A549 (cell line): ENCODE measurements at regions not wholly inside any gene's neighbourhood (a gene's known extent, or its start where the extent isn't known, plus 50 kb on each side); places are given as distances from the start of the nearest gene placed in this dataset.
A peak's percentile ranks its signal among the peaks of the same experiment; 100 is the strongest.

ENCODE experiments used
- ATAC-seq, 2 experiments: fragments of 200-7000 bp in 1 of 2; fragments of >200 bp in 1 of 2; cut with Nextera tagmentation in 1 of 2; cut with Tn5 transposase in 1 of 2; 3 replicates each; pipeline versions ENCODE4 v1.8.0 to v1.9.1; 2018 to 2020; ENCODE audit warnings: mild to moderate bottlenecking in 1 of 2, moderate library complexity in 1 of 2
- CTCF ChIA-PET: fragments of 300-600 bp; sonication (Branson Sonifier 250); formaldehyde crosslinking; extraction: SDS; loops from one replicate; lab custom pipeline; 2021; ENCODE audit warnings: antibody characterized with exemption, inconsistent platforms; lab: Yijun Ruan, JAX
- POLR2A ChIA-PET: fragments of 350-600 bp; formaldehyde crosslinking; extraction: SDS; loops from one replicate; lab custom pipeline; 2021; ENCODE audit warnings: antibody characterized with exemption, inconsistent platforms; lab: Yijun Ruan, JAX
- DNase-seq, 2 experiments: peaks; one replicate each; pipeline versions ENCODE4 v3.0.0 to v3.0.0-alpha.2; 2011 to 2016; ENCODE audit warnings: low read depth in 1 of 2, low spot score in 1 of 2
- FAIRE-seq: peaks from 2 replicates; lab custom pipeline; 2011; peaks lifted over from hg19 to GRCh38; lab: Jason Lieb, UNC
- H3K27ac ChIP-seq, 2 experiments: fragments of >200 bp; sonication (Bioruptor Twin); formaldehyde crosslinking; 3 replicates each; pipeline ENCODE4 v1.5.1; 2016 to 2017
- H3K4me1 ChIP-seq: fragments of >200 bp; sonication (Bioruptor Twin); formaldehyde crosslinking; 3 replicates; pipeline ENCODE4 v1.6.1; 2016
- H3K4me2 ChIP-seq: fragments of >200 bp; sonication (Bioruptor Twin); formaldehyde crosslinking; 3 replicates; pipeline ENCODE4 v1.6.1; 2016
- H3K4me3 ChIP-seq: fragments of >200 bp; sonication (Bioruptor Twin); formaldehyde crosslinking; 3 replicates; pipeline ENCODE4 v1.5.1; 2016
- H3K9me3 ChIP-seq: fragments of >200 bp; sonication (Bioruptor Twin); formaldehyde crosslinking; 3 replicates; pipeline ENCODE4 v1.6.1; 2016
- ATOH8 ChIP-seq: fragments of 250-450 bp; sonication (Bioruptor Pico); IDR thresholded peaks from 2 replicates; pipeline ENCODE4 v1.5.0; 2020; ENCODE audit warnings: low read depth, mild to moderate bottlenecking, moderate library complexity
- BHLHE40 ChIP-seq: IDR thresholded peaks from 2 replicates; pipeline ENCODE4 v1.6.1; 2012; ENCODE audit warnings: low read depth, low read length, inconsistent platforms
- CBX2 ChIP-seq: fragments of 200-600 bp; sonication (generic); IDR thresholded peaks from 2 replicates; pipeline ENCODE4 v1.6.1; 2016; ENCODE audit warnings: low read depth, mild to moderate bottlenecking, borderline replicate concordance
- CBX8 ChIP-seq: fragments of 200-600 bp; sonication (generic); IDR thresholded peaks from 2 replicates; pipeline ENCODE4 v1.6.1; 2016
- CEBPB ChIP-seq, 2 experiments: fragments of >200 bp in 1 of 2; sonication (Bioruptor Twin) in 1 of 2; formaldehyde crosslinking in 1 of 2; IDR thresholded peaks; 2 replicates each; pipeline ENCODE4 v1.6.1; 2012 to 2016
- CHD2 ChIP-seq: fragments of 150-350 bp; IDR thresholded peaks from 2 replicates; pipeline ENCODE4 v1.6.1; 2014; ENCODE audit warnings: low read length; ENCODE audit not compliant: partially characterized antibody
- E2F6 ChIP-seq: IDR thresholded peaks from 2 replicates; pipeline ENCODE4 v1.6.1; 2012; ENCODE audit warnings: low read depth, borderline replicate concordance
- EHF ChIP-seq: fragments of 250-450 bp; sonication (Bioruptor Pico); IDR thresholded peaks from 2 replicates; pipeline ENCODE4 v1.5.0; 2020; ENCODE audit warnings: mild to moderate bottlenecking
- EHMT2 ChIP-seq: fragments of 200-600 bp; sonication (generic); IDR thresholded peaks from 2 replicates; pipeline ENCODE4 v1.6.1; 2016; ENCODE audit warnings: antibody characterized with exemption, low read depth, mild to moderate bottlenecking, moderate library complexity
- ELK1 ChIP-seq: fragments of 150-350 bp; IDR thresholded peaks from 2 replicates; pipeline ENCODE4 v1.6.1; 2014; ENCODE audit warnings: low read depth, mild to moderate bottlenecking, low read length
- FOSB ChIP-seq: fragments of 250-450 bp; sonication (Bioruptor Pico); IDR thresholded peaks from 2 replicates; pipeline ENCODE4 v1.5.0; 2020; ENCODE audit warnings: mild to moderate bottlenecking, moderate library complexity
- GATA3 ChIP-seq: IDR thresholded peaks from 2 replicates; pipeline ENCODE4 v1.6.1; 2012; ENCODE audit warnings: borderline replicate concordance
- HEYL ChIP-seq: fragments of 250-450 bp; sonication (Bioruptor Pico); IDR thresholded peaks from 2 replicates; pipeline ENCODE4 v1.8.0; 2021; ENCODE audit warnings: mild to moderate bottlenecking, moderate library complexity
- HOXA7 ChIP-seq: fragments of 250-450 bp; sonication (Bioruptor Pico); IDR thresholded peaks from 2 replicates; pipeline ENCODE4 v1.5.0; 2020; ENCODE audit warnings: mild to moderate bottlenecking, moderate library complexity
- KDM1A ChIP-seq: fragments of 200-600 bp; sonication (generic); IDR thresholded peaks from 2 replicates; pipeline ENCODE4 v1.6.1; 2016; ENCODE audit warnings: low read depth, mild to moderate bottlenecking
- KDM5A ChIP-seq: fragments of 200-600 bp; sonication (generic); IDR thresholded peaks from 2 replicates; pipeline ENCODE4 v1.6.1; 2016; ENCODE audit warnings: antibody characterized with exemption, mild to moderate bottlenecking
- MAFK ChIP-seq: fragments of 450-650 bp; IDR thresholded peaks from 2 replicates; pipeline ENCODE4 v1.6.1; 2014; ENCODE audit not compliant: partially characterized antibody
- MAZ ChIP-seq: fragments of 150-350 bp; IDR thresholded peaks from 2 replicates; pipeline ENCODE4 v1.6.1; 2014; ENCODE audit warnings: antibody characterized with exemption, low read depth, low read length, borderline replicate concordance
- MYC ChIP-seq: IDR thresholded peaks from 2 replicates; pipeline ENCODE4 v1.6.1; 2012; ENCODE audit warnings: mild to moderate bottlenecking, inconsistent platforms, low read length, improper control_type of control experiment, borderline replicate concordance
- NFE2L2 ChIP-seq: fragments of 150-350 bp; conservative IDR thresholded peaks from 2 replicates; pipeline ENCODE4 v1.6.1; 2014; ENCODE audit warnings: low read length
- NPAS2 ChIP-seq: fragments of 250-450 bp; sonication (Bioruptor Pico); IDR thresholded peaks from 2 replicates; pipeline ENCODE4 v1.8.0; 2022; ENCODE audit warnings: mild to moderate bottlenecking, moderate library complexity, borderline replicate concordance
- PHF8 ChIP-seq: fragments of 200-600 bp; sonication (generic); IDR thresholded peaks from 2 replicates; pipeline ENCODE4 v1.6.1; 2016; ENCODE audit warnings: low read depth, mild to moderate bottlenecking, antibody characterized with exemption, moderate library complexity, borderline replicate concordance
- POLR2A ChIP-seq: IDR thresholded peaks from 2 replicates; pipeline ENCODE4 v1.6.1; 2012; ENCODE audit warnings: mild to moderate bottlenecking, low read length
- POLR2AphosphoS2 ChIP-seq: conservative IDR thresholded peaks from 2 replicates; pipeline ENCODE4 v1.6.1; 2012; ENCODE audit warnings: low read length, improper control_type of control experiment, inconsistent platforms
- RAD21 ChIP-seq, 2 experiments: fragments of >200 bp in 1 of 2; sonication (Bioruptor Twin) in 1 of 2; formaldehyde crosslinking in 1 of 2; IDR thresholded peaks in 1 of 2; conservative IDR thresholded peaks in 1 of 2; 2 replicates in 1 of 2; 3 replicates in 1 of 2; pipeline ENCODE4 v1.6.1; 2012 to 2018; ENCODE audit warnings: inconsistent platforms in 1 of 2
- RARB ChIP-seq: fragments of 250-450 bp; sonication (Bioruptor Pico); IDR thresholded peaks from 2 replicates; pipeline ENCODE4 v1.8.0; 2021; ENCODE audit warnings: mild to moderate bottlenecking, moderate library complexity
- RCOR1 ChIP-seq: fragments of 150-350 bp; IDR thresholded peaks from 2 replicates; pipeline ENCODE4 v1.6.1; 2014; ENCODE audit warnings: antibody characterized with exemption, low read length, low read depth
- RFX5 ChIP-seq: fragments of 450-650 bp; IDR thresholded peaks from 2 replicates; pipeline ENCODE4 v1.7.1; 2014; ENCODE audit warnings: antibody characterized with exemption, mild to moderate bottlenecking, moderate library complexity
- SMC3 ChIP-seq: fragments of >200 bp; sonication (Bioruptor Twin); formaldehyde crosslinking; IDR thresholded peaks from 3 replicates; pipeline ENCODE4 v1.6.1; 2018; ENCODE audit warnings: inconsistent platforms
- SREBF2 ChIP-seq: fragments of 450-650 bp; IDR thresholded peaks from 2 replicates; pipeline ENCODE4 v1.6.1; 2014; ENCODE audit warnings: mild to moderate bottlenecking, moderate library complexity
- TFCP2L1 ChIP-seq: fragments of 250-450 bp; sonication (Bioruptor Pico); IDR thresholded peaks from 2 replicates; pipeline ENCODE4 v1.5.0; 2021; ENCODE audit warnings: mild to moderate bottlenecking
- TP53 ChIP-seq: fragments of 250-450 bp; sonication (Bioruptor Pico); IDR thresholded peaks from 2 replicates; pipeline ENCODE4 v1.5.0; 2021; ENCODE audit warnings: mild to moderate bottlenecking, moderate library complexity
- ZSCAN20 ChIP-seq: fragments of 250-450 bp; sonication (Bioruptor Pico); IDR thresholded peaks from 2 replicates; pipeline ENCODE4 v1.8.0; 2022; ENCODE audit warnings: mild to moderate bottlenecking, moderate library complexity
- WGBS: methylation state at CpG from one replicate; pipeline ENCODE4 v1.1.6; 2017; ENCODE audit errors: missing lambda C conversion rate; 5-methylcytosine and 5-hydroxymethylcytosine counted together

- TF ChIP-seq TP53 (CRISPR knock-in tag): no peak
- no peak for TF ChIP-seq HEYL (CRISPR knock-in tag)
- TF ChIP-seq NPAS2 (CRISPR knock-in tag): no peak
- TF ChIP-seq SREBF2: no peak
- TF ChIP-seq RCOR1: no peak
- TF ChIP-seq ATOH8: no peak
- no peak for TF ChIP-seq KDM1A
Measured at GRCh38 chr2:43062058-43062457, 164.3 kb downstream of the ZFP36L2 start (continued).

- Histone ChIP-seq H3K4me1 (peaks cover 18% of the 10 kb centered on the region), H3K9me3 (peaks cover 13% of the 10 kb centered on the region), H3K4me2 (no peak overlapping the region), H3K27ac (no peak overlapping the region), H3K4me3 (no peak overlapping the region)
- no peak for ATAC-seq
- DNase-seq: no peak
- 0 out of 2 replicates have a peak, but pooled peaks have one; percentile 11 for TF ChIP-seq POLR2A
- no peak for TF ChIP-seq HEYL (CRISPR knock-in tag)
- no peak for TF ChIP-seq KDM1A
- POLR2A ChIA-PET: no interaction called here
- no peak for FAIRE-seq
- CTCF ChIA-PET: no interaction called here
- 72% methylated on average over 3 of the region's 3 CpGs for WGBS
Measured at GRCh38 chr2:43060390-43061016, 165.9 kb downstream of the ZFP36L2 start.

GRCh38 chr2:43059183-43059897, 167.1 kb downstream of the ZFP36L2 start:
- FAIRE-seq (no peak), DNase-seq (no peak), ATAC-seq (no peak)
- Histone ChIP-seq H3K4me3 (no peak overlapping the region), H3K4me1 (peaks cover 18% of the 10 kb centered on the region), H3K27ac (peak overlapping the region in 1 of 2 experiments; percentile 4; a peak in 1 of 6 replicates), H3K4me2 (no peak overlapping the region), H3K9me3 (peaks cover 13% of the 10 kb centered on the region)
- ChIA-PET CTCF (no interaction called here), POLR2A (no interaction called here)
- 78% methylated on average over 12 of the region's 12 CpGs for WGBS
- no peak for TF ChIP-seq PHF8
- no peak for TF ChIP-seq TFCP2L1
- no peak for TF ChIP-seq MYC
- no peak for TF ChIP-seq SMC3
- no peak for TF ChIP-seq MAZ
- TF ChIP-seq CBX2: no peak
- TF ChIP-seq CHD2: no peak
- no peak for TF ChIP-seq MAFK
- no peak for TF ChIP-seq HOXA7 (CRISPR knock-in tag)
- no peak for TF ChIP-seq FOSB (CRISPR knock-in tag)
- no peak for TF ChIP-seq CBX8
- TF ChIP-seq SREBF2: no peak
- TF ChIP-seq EHF (CRISPR knock-in tag): no peak
- TF ChIP-seq CEBPB (IDR thresholded peaks at IDR 0.05): no peak
- TF ChIP-seq RAD21 (conservative IDR thresholded peaks at IDR 0.05 in 1 of 2, IDR thresholded peaks at IDR 0.05 in 1 of 2): no peak
- TF ChIP-seq RARB: no peak

GRCh38 chr2:43058726-43059110, 167.7 kb downstream of the ZFP36L2 start:
- ATAC-seq (no peak), DNase-seq (no peak), FAIRE-seq (no peak)
- Histone ChIP-seq H3K9me3 (peaks cover 13% of the 10 kb centered on the region), H3K4me3 (no peak overlapping the region), H3K27ac (peak overlapping the region in 1 of 2 experiments; percentile 14; a peak in 1 of 6 replicates), H3K4me1 (peaks cover 18% of the 10 kb centered on the region), H3K4me2 (no peak overlapping the region)
- CTCF ChIA-PET: interaction anchor here (1.1 kb wide), 1 partner anchor 170 kb away, joined by 3 read pairs; no protein-coding TSS in a partner anchor
- 79% methylated on average over 3 of the region's 3 CpGs for WGBS
- POLR2A ChIA-PET: no interaction called here
- TF ChIP-seq RFX5 (no peak), E2F6 (no peak), CEBPB (IDR thresholded peaks at IDR 0.05) (no peak), GATA3 (no peak), RARB (no peak), MYC (no peak), EHMT2 (no peak), EHF (CRISPR knock-in tag) (no peak), NFE2L2 (no peak), ELK1 (no peak), ZSCAN20 (no peak), POLR2AphosphoS2 (no peak), BHLHE40 (no peak), KDM5A (no peak)
